ENCODE measurements at regions not wholly inside any gene's neighbourhood (a gene's known extent, or its start where the extent isn't known, plus 50 kb on each side); places are given as distances from the start of the nearest gene placed in this dataset.

DNA sequence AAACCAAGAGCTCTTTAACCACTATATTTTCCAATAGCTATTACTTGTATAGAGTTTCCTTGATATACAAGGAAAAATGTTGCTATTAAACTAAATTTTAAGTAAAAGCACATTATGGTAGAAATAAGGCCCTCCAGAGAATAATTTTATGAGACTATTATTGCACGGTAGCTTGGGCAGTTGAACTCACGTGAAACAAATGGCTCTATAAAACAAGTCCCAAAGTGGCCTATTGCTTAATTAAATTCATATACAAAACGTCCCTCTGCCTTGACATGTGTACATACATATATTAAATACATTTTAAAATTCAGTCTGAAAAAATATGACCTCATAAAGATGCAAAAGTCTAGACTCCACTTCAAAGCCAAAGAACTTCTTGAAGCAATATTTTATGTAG lies 582.2 kb downstream of the CENPC start:
- POLR2A ChIA-PET, result no interaction called here
- Histone ChIP-seq H3K27ac (ENCODE audit: low read depth, low read length, poor library complexity, severe bottlenecking) (no peak overlapping the region), H3K79me2 (ENCODE audit: insufficient read depth, low read depth, low read length) (no peaks in the 10 kb centered on the region), H2AFZ (ENCODE audit: low read length) (no peak overlapping the region), H3K36me3 (ENCODE audit: insufficient read depth, low read length) (no peaks in the 10 kb centered on the region), H4K20me1 (ENCODE audit: insufficient read depth, low read length) (no peaks in the 10 kb centered on the region), H3K4me2 (ENCODE audit: low read length) (no peak overlapping the region), H3K4me3 (ENCODE audit: low read depth, low read length, poor library complexity, severe bottlenecking) (no peak overlapping the region), H3K9me2 (ENCODE audit: insufficient read depth, low read length) (no peaks in the 10 kb centered on the region), H3K9me3 (ENCODE audit: low read length) (no peaks in the 10 kb centered on the region), H3K4me1 (ENCODE audit: insufficient read depth, low read length, poor library complexity, severe bottlenecking) (no peaks in the 10 kb centered on the region)
- intact Hi-C loops (cut with micrococcal nuclease; ENCODE audit: unreplicated experiment), result no loop called here
- TF ChIP-seq EZH2phosphoT487 (IDR thresholded peaks at IDR 0.05; ENCODE audit: borderline replicate concordance, low read depth, low read length), result no peak
- TF ChIP-seq, protein P1, sequence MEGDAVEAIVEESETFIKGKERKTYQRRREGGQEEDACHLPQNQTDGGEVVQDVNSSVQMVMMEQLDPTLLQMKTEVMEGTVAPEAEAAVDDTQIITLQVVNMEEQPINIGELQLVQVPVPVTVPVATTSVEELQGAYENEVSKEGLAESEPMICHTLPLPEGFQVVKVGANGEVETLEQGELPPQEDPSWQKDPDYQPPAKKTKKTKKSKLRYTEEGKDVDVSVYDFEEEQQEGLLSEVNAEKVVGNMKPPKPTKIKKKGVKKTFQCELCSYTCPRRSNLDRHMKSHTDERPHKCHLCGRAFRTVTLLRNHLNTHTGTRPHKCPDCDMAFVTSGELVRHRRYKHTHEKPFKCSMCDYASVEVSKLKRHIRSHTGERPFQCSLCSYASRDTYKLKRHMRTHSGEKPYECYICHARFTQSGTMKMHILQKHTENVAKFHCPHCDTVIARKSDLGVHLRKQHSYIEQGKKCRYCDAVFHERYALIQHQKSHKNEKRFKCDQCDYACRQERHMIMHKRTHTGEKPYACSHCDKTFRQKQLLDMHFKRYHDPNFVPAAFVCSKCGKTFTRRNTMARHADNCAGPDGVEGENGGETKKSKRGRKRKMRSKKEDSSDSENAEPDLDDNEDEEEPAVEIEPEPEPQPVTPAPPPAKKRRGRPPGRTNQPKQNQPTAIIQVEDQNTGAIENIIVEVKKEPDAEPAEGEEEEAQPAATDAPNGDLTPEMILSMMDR (conservative IDR thresholded peaks at IDR 0.05; ENCODE audit: low read length), result no peak
- CTCF ChIA-PET (ENCODE audit: unreplicated experiment), result no interaction called here
- DNase-seq (ENCODE audit: low spot score), result no peak
- no TSS peak for BruUV-seq (replicated peaks)

DNA sequence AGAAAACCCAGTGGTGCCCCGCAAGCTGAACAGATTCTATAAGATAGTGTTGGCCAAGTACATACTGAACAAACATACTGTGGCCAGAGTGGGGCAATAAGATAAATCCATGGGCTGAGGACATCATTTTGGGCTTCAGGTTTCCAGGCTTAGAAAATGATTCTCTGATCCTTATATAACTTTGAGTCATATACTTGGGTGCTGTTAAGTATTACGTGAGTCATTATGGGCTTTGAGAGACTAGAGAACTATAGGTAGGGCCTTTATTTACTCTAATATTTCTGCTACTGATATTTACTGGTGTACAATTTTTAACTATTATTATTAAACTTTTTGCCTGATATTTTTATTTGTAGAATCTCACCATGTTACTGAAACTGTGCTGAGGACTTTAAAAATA lies 586.1 kb downstream of the CENPC start:
- no peaks in the 10 kb centered on the region for H3K9me3 ChIP-seq (ENCODE audit: low read length)
- CTCF ChIA-PET (ENCODE audit: unreplicated experiment), result no interaction called here
- TF ChIP-seq EZH2phosphoT487 (IDR thresholded peaks at IDR 0.05; ENCODE audit: borderline replicate concordance, low read depth, low read length), result no peak
- TF ChIP-seq, protein P1 (conservative IDR thresholded peaks at IDR 0.05; ENCODE audit: low read length), result no peak
- no peaks in the 10 kb centered on the region for H4K20me1 ChIP-seq (ENCODE audit: insufficient read depth, low read length)
- POLR2A ChIA-PET, result no interaction called here
- H3K36me3 ChIP-seq (ENCODE audit: insufficient read depth, low read length), result no peaks in the 10 kb centered on the region
- BruUV-seq (replicated peaks), result no TSS peak
- no peak overlapping the region for H3K4me2 ChIP-seq (ENCODE audit: low read length)
- H2AFZ ChIP-seq (ENCODE audit: low read length), result no peak overlapping the region
- no peak for DNase-seq (ENCODE audit: low spot score)
- intact Hi-C loops (cut with micrococcal nuclease; ENCODE audit: unreplicated experiment), result no loop called here
- H3K27ac ChIP-seq (ENCODE audit: low read depth, low read length, poor library complexity, severe bottlenecking), result no peak overlapping the region
- no peaks in the 10 kb centered on the region for H3K9me2 ChIP-seq (ENCODE audit: insufficient read depth, low read length)
- no peaks in the 10 kb centered on the region for H3K79me2 ChIP-seq (ENCODE audit: insufficient read depth, low read depth, low read length)
- no peak overlapping the region for H3K4me3 ChIP-seq (ENCODE audit: low read depth, low read length, poor library complexity, severe bottlenecking)
- no peaks in the 10 kb centered on the region for H3K4me1 ChIP-seq (ENCODE audit: insufficient read depth, low read length, poor library complexity, severe bottlenecking)

DNA sequence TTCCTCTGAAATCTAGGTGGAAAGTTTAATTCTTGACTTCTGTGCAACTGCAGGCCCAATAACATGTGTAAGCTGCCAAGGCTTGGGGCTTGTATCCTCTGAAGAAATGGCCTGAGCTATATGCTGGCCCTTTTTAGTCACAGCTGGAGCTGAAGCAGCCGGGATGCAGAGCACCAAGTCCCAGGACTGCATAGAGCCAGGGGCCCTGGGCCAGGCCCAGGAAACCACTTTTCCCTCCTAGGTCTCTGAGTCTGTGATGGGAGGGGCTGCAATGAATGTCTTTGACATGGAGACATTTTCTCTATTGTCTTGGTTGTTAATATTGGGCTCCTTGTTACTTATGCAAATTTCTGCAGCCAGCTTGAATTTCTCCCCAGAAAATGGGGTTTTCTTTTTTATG lies 588.5 kb downstream of the CENPC start:
- CTCF ChIA-PET (ENCODE audit: unreplicated experiment), result no interaction called here
- Histone ChIP-seq H3K4me2 (ENCODE audit: low read length) (no peak overlapping the region), H3K79me2 (ENCODE audit: insufficient read depth, low read depth, low read length) (no peaks in the 10 kb centered on the region), H2AFZ (ENCODE audit: low read length) (no peak overlapping the region), H3K27ac (ENCODE audit: low read depth, low read length, poor library complexity, severe bottlenecking) (no peak overlapping the region), H3K9me3 (ENCODE audit: low read length) (no peaks in the 10 kb centered on the region), H3K4me1 (ENCODE audit: insufficient read depth, low read length, poor library complexity, severe bottlenecking) (no peaks in the 10 kb centered on the region), H4K20me1 (ENCODE audit: insufficient read depth, low read length) (no peaks in the 10 kb centered on the region), H3K36me3 (ENCODE audit: insufficient read depth, low read length) (no peaks in the 10 kb centered on the region), H3K4me3 (ENCODE audit: low read depth, low read length, poor library complexity, severe bottlenecking) (no peak overlapping the region), H3K9me2 (ENCODE audit: insufficient read depth, low read length) (no peaks in the 10 kb centered on the region)
- intact Hi-C loops (cut with micrococcal nuclease; ENCODE audit: unreplicated experiment), result no loop called here
- DNase-seq (ENCODE audit: low spot score), result no peak
- POLR2A ChIA-PET, result no interaction called here
- BruUV-seq (replicated peaks), result no TSS peak
- TF ChIP-seq, protein P1 (conservative IDR thresholded peaks at IDR 0.05; ENCODE audit: low read length), result no peak
- TF ChIP-seq EZH2phosphoT487 (IDR thresholded peaks at IDR 0.05; ENCODE audit: borderline replicate concordance, low read depth, low read length), result no peak

Data from OCI-LY7 (cell line).